GM12892 (cell line): ENCODE measurements at regions not wholly inside any gene's neighbourhood (a gene's known extent, or its start where the extent isn't known, plus 50 kb on each side); places are given as distances from the start of the nearest gene placed in this dataset.

Source experiments
- POLR2A ChIP-seq: IDR thresholded peaks from 2 replicates; pipeline ENCODE4 v1.6.1; 2011; ENCODE audit warnings: low read depth, low read length, control low read depth
- POLR2AphosphoS5 ChIP-seq: IDR thresholded peaks from 2 replicates; pipeline ENCODE4 v1.6.1; 2011; ENCODE audit warnings: low read depth, low read length, control low read depth
- TAF1 ChIP-seq: IDR thresholded peaks from 2 replicates; pipeline ENCODE4 v1.6.1; 2011; ENCODE audit warnings: low read depth, mild to moderate bottlenecking, control low read depth, low read length, borderline replicate concordance

GRCh38 chr10:91742229-91742628, 56.0 kb upstream of the TNKS2 start:
- TF ChIP-seq POLR2A (no peak), POLR2AphosphoS5 (no peak), TAF1 (no peak)
